ENCODE measurements at regions not wholly inside any gene's neighbourhood (a gene's known extent, or its start where the extent isn't known, plus 50 kb on each side); places are given as distances from the start of the nearest gene placed in this dataset.

GRCh38 chrX:95733426-95733825, 951.2 kb upstream of the DIAPH2 start:
- Histone ChIP-seq H3K9me3 (ENCODE audit: control insufficient read depth, low read length) (peaks cover 3% of the 10 kb centered on the region), H2BK120ac (ENCODE audit: low read depth, low read length) (no peak overlapping the region), H2BK12ac (ENCODE audit: low read length in 2 of 2) (no peak overlapping the region), H3K4me3 (ENCODE audit: insufficient read depth in 1 of 2, low read depth in 1 of 2, low read length in 2 of 2) (no peak overlapping the region), H3K18ac (ENCODE audit: low read depth in 1 of 2, low read length in 2 of 2) (no peak overlapping the region), H3K4ac (ENCODE audit: low read depth in 1 of 2, low read length in 2 of 2) (no peak overlapping the region), H3K23ac (ENCODE audit: low read length in 2 of 2) (no peak overlapping the region), H3K9ac (ENCODE audit: low read length) (no peak overlapping the region), H2AK5ac (ENCODE audit: low read length, severe bottlenecking) (no peak overlapping the region), H2AFZ (ENCODE audit: low read depth, low read length) (no peak overlapping the region), H2BK15ac (ENCODE audit: low read depth, poor library complexity, severe bottlenecking) (no peak overlapping the region), H4K8ac (ENCODE audit: low read length) (no peak overlapping the region), H4K91ac (ENCODE audit: low read length) (no peak overlapping the region), H3K27ac (ENCODE audit: low read length, poor library complexity, severe bottlenecking) (no peak overlapping the region), H3K4me2 (ENCODE audit: low read length, poor library complexity, severe bottlenecking) (no peak overlapping the region), H3K14ac (ENCODE audit: low read length in 2 of 2) (no peak overlapping the region), H3K4me1 (ENCODE audit: control insufficient read depth, insufficient read depth, low read depth, low read length) (no peaks in the 10 kb centered on the region), H3K79me1 (replicated peaks; ENCODE audit: low read length, poor library complexity, severe bottlenecking) (no peaks in the 10 kb centered on the region), H3K27me3 (ENCODE audit: control insufficient read depth in 1 of 2, insufficient read depth in 1 of 2, low read length in 2 of 2) (peaks cover 0 to 3% of the 10 kb centered on the region in 2 experiments), H2BK5ac (ENCODE audit: low read depth, low read length, poor library complexity, severe bottlenecking) (no peak overlapping the region), H3K36me3 (ENCODE audit: control insufficient read depth in 1 of 2, insufficient read depth in 2 of 2, low read depth in 1 of 2, low read length in 2 of 2) (no peaks in the 10 kb centered on the region)
- DNase-seq = no peak
- WGBS = 88% methylated on average over 3 of the region's 3 CpGs

- H3K18ac ChIP-seq (ENCODE audit: low read depth in 1 of 2, low read length in 2 of 2) = no peak overlapping the region
- WGBS = 84% methylated on average over 3 of the region's 3 CpGs
Observed at GRCh38 chrX:95754411-95754810, 930.2 kb upstream of the DIAPH2 start.

DNA sequence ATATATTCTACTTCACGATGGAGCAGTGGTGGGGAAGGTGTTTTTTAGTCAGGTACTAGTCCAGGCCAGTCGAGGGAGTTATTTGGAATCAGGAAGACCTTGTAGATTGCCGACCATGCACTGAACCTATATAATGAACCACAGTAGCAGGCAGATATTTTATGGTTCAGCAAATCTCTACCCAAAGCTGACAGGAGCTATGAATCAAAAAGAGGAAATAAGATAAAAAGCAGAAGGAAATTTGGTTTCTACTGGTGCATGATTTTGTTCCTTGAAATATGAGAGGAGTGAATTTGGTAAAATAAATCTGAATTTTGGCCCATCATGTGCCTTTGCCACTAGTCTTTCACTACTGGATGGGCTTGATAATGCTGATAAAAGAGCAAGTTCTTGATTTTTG, 924.3 kb upstream of the DIAPH2 start:
- Histone ChIP-seq H2BK15ac (ENCODE audit: low read depth, poor library complexity, severe bottlenecking) (no peak overlapping the region), H3K14ac (ENCODE audit: low read length in 2 of 2) (no peak overlapping the region), H3K9ac (ENCODE audit: low read length) (no peak overlapping the region), H3K9me3 (ENCODE audit: control insufficient read depth, low read length) (no peaks in the 10 kb centered on the region), H2AFZ (ENCODE audit: low read depth, low read length) (no peak overlapping the region), H3K36me3 (ENCODE audit: control insufficient read depth in 1 of 2, insufficient read depth in 2 of 2, low read depth in 1 of 2, low read length in 2 of 2) (no peaks in the 10 kb centered on the region), H3K27ac (ENCODE audit: low read length, poor library complexity, severe bottlenecking) (no peak overlapping the region), H2BK12ac (ENCODE audit: low read length in 2 of 2) (no peak overlapping the region), H2AK5ac (ENCODE audit: low read length, severe bottlenecking) (no peak overlapping the region), H3K4ac (ENCODE audit: low read depth in 1 of 2, low read length in 2 of 2) (no peak overlapping the region), H3K4me3 (ENCODE audit: insufficient read depth in 1 of 2, low read depth in 1 of 2, low read length in 2 of 2) (no peak overlapping the region), H3K4me1 (ENCODE audit: control insufficient read depth, insufficient read depth, low read depth, low read length) (no peaks in the 10 kb centered on the region), H4K91ac (ENCODE audit: low read length) (no peak overlapping the region), H3K23ac (ENCODE audit: low read length in 2 of 2) (no peak overlapping the region), H2BK5ac (ENCODE audit: low read depth, low read length, poor library complexity, severe bottlenecking) (no peak overlapping the region), H3K4me2 (ENCODE audit: low read length, poor library complexity, severe bottlenecking) (no peak overlapping the region), H3K79me1 (replicated peaks; ENCODE audit: low read length, poor library complexity, severe bottlenecking) (no peaks in the 10 kb centered on the region), H2BK120ac (ENCODE audit: low read depth, low read length) (no peak overlapping the region), H3K18ac (ENCODE audit: low read depth in 1 of 2, low read length in 2 of 2) (no peak overlapping the region), H4K8ac (ENCODE audit: low read length) (no peak overlapping the region), H3K27me3 (ENCODE audit: control insufficient read depth in 1 of 2, insufficient read depth in 1 of 2, low read length in 2 of 2) (no peaks in the 10 kb centered on the region)
- DNase-seq = no peak
- 83% methylated on average over 1 of the region's 3 CpGs for WGBS

More at GRCh38 chrX:95754411-95754810, 930.2 kb upstream of the DIAPH2 start:
- Histone ChIP-seq H3K27ac (ENCODE audit: low read length, poor library complexity, severe bottlenecking) (no peak overlapping the region), H3K79me1 (replicated peaks; ENCODE audit: low read length, poor library complexity, severe bottlenecking) (no peaks in the 10 kb centered on the region), H4K8ac (ENCODE audit: low read length) (no peak overlapping the region), H2BK5ac (ENCODE audit: low read depth, low read length, poor library complexity, severe bottlenecking) (no peak overlapping the region), H3K14ac (ENCODE audit: low read length in 2 of 2) (no peak overlapping the region), H3K4me3 (ENCODE audit: insufficient read depth in 1 of 2, low read depth in 1 of 2, low read length in 2 of 2) (no peak overlapping the region), H3K36me3 (ENCODE audit: control insufficient read depth in 1 of 2, insufficient read depth in 2 of 2, low read depth in 1 of 2, low read length in 2 of 2) (no peaks in the 10 kb centered on the region), H2AK5ac (ENCODE audit: low read length, severe bottlenecking) (no peak overlapping the region), H3K9me3 (ENCODE audit: control insufficient read depth, low read length) (no peaks in the 10 kb centered on the region), H4K91ac (ENCODE audit: low read length) (no peak overlapping the region), H3K23ac (ENCODE audit: low read length in 2 of 2) (no peak overlapping the region), H2BK15ac (ENCODE audit: low read depth, poor library complexity, severe bottlenecking) (no peak overlapping the region), H3K4me2 (ENCODE audit: low read length, poor library complexity, severe bottlenecking) (no peak overlapping the region), H3K4me1 (ENCODE audit: control insufficient read depth, insufficient read depth, low read depth, low read length) (no peaks in the 10 kb centered on the region), H2BK120ac (ENCODE audit: low read depth, low read length) (no peak overlapping the region), H2AFZ (ENCODE audit: low read depth, low read length) (no peak overlapping the region), H3K4ac (ENCODE audit: low read depth in 1 of 2, low read length in 2 of 2) (no peak overlapping the region), H3K27me3 (ENCODE audit: control insufficient read depth in 1 of 2, insufficient read depth in 1 of 2, low read length in 2 of 2) (no peaks in the 10 kb centered on the region), H3K9ac (ENCODE audit: low read length) (no peak overlapping the region), H2BK12ac (ENCODE audit: low read length in 2 of 2) (no peak overlapping the region)
- DNase-seq = no peak

DNA sequence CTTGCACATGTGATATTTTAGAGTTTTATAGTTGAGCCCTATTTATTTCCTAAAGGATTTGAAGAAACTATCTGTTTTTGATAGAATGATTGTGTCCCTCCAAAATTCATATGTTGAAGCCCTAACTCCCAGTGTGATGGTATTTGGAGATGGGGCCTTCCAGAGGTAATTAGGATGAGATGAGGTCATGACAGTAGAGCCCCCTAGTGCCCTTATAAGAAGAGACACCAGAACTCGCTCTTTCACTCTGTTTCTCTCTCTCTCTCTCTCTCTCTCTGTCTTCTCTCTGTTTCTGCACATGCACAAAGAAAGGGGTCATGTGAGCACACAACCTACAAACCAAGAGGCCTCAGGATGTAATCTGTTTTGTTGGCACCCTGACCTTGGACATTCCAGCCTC, 921.9 kb upstream of the DIAPH2 start:
- Histone ChIP-seq H3K36me3 (ENCODE audit: control insufficient read depth in 1 of 2, insufficient read depth in 2 of 2, low read depth in 1 of 2, low read length in 2 of 2) (no peaks in the 10 kb centered on the region), H3K9ac (ENCODE audit: low read length) (no peak overlapping the region), H2BK120ac (ENCODE audit: low read depth, low read length) (no peak overlapping the region), H3K18ac (ENCODE audit: low read depth in 1 of 2, low read length in 2 of 2) (no peak overlapping the region), H3K9me3 (ENCODE audit: control insufficient read depth, low read length) (no peaks in the 10 kb centered on the region), H3K4ac (ENCODE audit: low read depth in 1 of 2, low read length in 2 of 2) (no peak overlapping the region), H4K91ac (ENCODE audit: low read length) (no peak overlapping the region), H2BK15ac (ENCODE audit: low read depth, poor library complexity, severe bottlenecking) (no peak overlapping the region), H3K79me1 (replicated peaks; ENCODE audit: low read length, poor library complexity, severe bottlenecking) (no peaks in the 10 kb centered on the region), H3K27ac (ENCODE audit: low read length, poor library complexity, severe bottlenecking) (no peak overlapping the region), H3K27me3 (ENCODE audit: control insufficient read depth in 1 of 2, insufficient read depth in 1 of 2, low read length in 2 of 2) (no peaks in the 10 kb centered on the region), H2AK5ac (ENCODE audit: low read length, severe bottlenecking) (no peak overlapping the region), H2AFZ (ENCODE audit: low read depth, low read length) (no peak overlapping the region), H4K8ac (ENCODE audit: low read length) (no peak overlapping the region), H3K4me2 (ENCODE audit: low read length, poor library complexity, severe bottlenecking) (no peak overlapping the region), H3K23ac (ENCODE audit: low read length in 2 of 2) (no peak overlapping the region), H3K4me1 (ENCODE audit: control insufficient read depth, insufficient read depth, low read depth, low read length) (no peaks in the 10 kb centered on the region), H2BK5ac (ENCODE audit: low read depth, low read length, poor library complexity, severe bottlenecking) (no peak overlapping the region), H3K14ac (ENCODE audit: low read length in 2 of 2) (no peak overlapping the region), H2BK12ac (ENCODE audit: low read length in 2 of 2) (no peak overlapping the region), H3K4me3 (ENCODE audit: insufficient read depth in 1 of 2, low read depth in 1 of 2, low read length in 2 of 2) (no peak overlapping the region)
- no peak for DNase-seq
- WGBS = 33% methylated on average over 1 of the region's 1 CpG

Measured in mesenchymal stem cell (in vitro differentiated cells and primary cell).